ENCODE measurements at regions not wholly inside any gene's neighbourhood (a gene's known extent, or its start where the extent isn't known, plus 50 kb on each side); places are given as distances from the start of the nearest gene placed in this dataset.

GRCh38 chr16:86865851-86866662 is 287.7 kb downstream of the FOXL1 start:
- no peak for DNase-seq (ENCODE audit: low read depth in 2 of 2)

GRCh38 chr16:86866986-86867722 is 288.8 kb downstream of the FOXL1 start:
- DNase-seq (ENCODE audit: low read depth in 2 of 2), result no peak

- no peak for DNase-seq (ENCODE audit: low read depth in 2 of 2)
These were observed 289.7 kb downstream of the FOXL1 start for GRCh38 chr16:86868070-86868469.

GRCh38 chr16:86868786-86869185 is 290.4 kb downstream of the FOXL1 start:
- DNase-seq (ENCODE audit: low read depth in 2 of 2), result no peak

- no peak for DNase-seq (ENCODE audit: low read depth in 2 of 2)
These were observed 291.1 kb downstream of the FOXL1 start for GRCh38 chr16:86869288-86870022.

- no peak for DNase-seq (ENCODE audit: low read depth in 2 of 2)
These were observed 292.0 kb downstream of the FOXL1 start for GRCh38 chr16:86870380-86870779.

- no peak for DNase-seq (ENCODE audit: low read depth in 2 of 2)
These were observed 293.8 kb downstream of the FOXL1 start for GRCh38 chr16:86872131-86872530.

GRCh38 chr16:86872833-86873232 is 294.5 kb downstream of the FOXL1 start:
- no peak for DNase-seq (ENCODE audit: low read depth in 2 of 2)

GRCh38 chr16:86874141-86874540 is 295.8 kb downstream of the FOXL1 start:
- no peak for DNase-seq (ENCODE audit: low read depth in 2 of 2)

GRCh38 chr16:86876499-86876898 is 298.1 kb downstream of the FOXL1 start:
- no peak for DNase-seq (ENCODE audit: low read depth in 2 of 2)

GRCh38 chr16:86877108-86877507 is 298.8 kb downstream of the FOXL1 start:
- no peak for DNase-seq (ENCODE audit: low read depth in 2 of 2)

GRCh38 chr16:86877835-86878234 is 299.5 kb downstream of the FOXL1 start:
- no peak for DNase-seq (ENCODE audit: low read depth in 2 of 2)

GRCh38 chr16:86878236-86879080 is 300.1 kb downstream of the FOXL1 start:
- DNase-seq (ENCODE audit: low read depth in 2 of 2), result no peak

- DNase-seq (ENCODE audit: low read depth in 2 of 2), result no peak
These were observed 300.9 kb downstream of the FOXL1 start for GRCh38 chr16:86879268-86879667.

GRCh38 chr16:86880316-86881117 is 302.2 kb downstream of the FOXL1 start:
- no peak for DNase-seq (ENCODE audit: low read depth in 2 of 2)

GRCh38 chr16:86881118-86881510 is 302.8 kb downstream of the FOXL1 start:
- DNase-seq (ENCODE audit: low read depth in 2 of 2), result no peak

- DNase-seq (ENCODE audit: low read depth in 2 of 2), result no peak
These were observed 303.5 kb downstream of the FOXL1 start for GRCh38 chr16:86881861-86882273.

- no peak for DNase-seq (ENCODE audit: low read depth in 2 of 2)
These were observed 304.4 kb downstream of the FOXL1 start for GRCh38 chr16:86882586-86883280.

- no peak for DNase-seq (ENCODE audit: low read depth in 2 of 2)
These were observed 305.4 kb downstream of the FOXL1 start for GRCh38 chr16:86883583-86884389.

- DNase-seq (ENCODE audit: low read depth in 2 of 2), result no peak
These were observed 306.0 kb downstream of the FOXL1 start for GRCh38 chr16:86884390-86884650.
